ENCODE measurements at regions not wholly inside any gene's neighbourhood (a gene's known extent, or its start where the extent isn't known, plus 50 kb on each side); places are given as distances from the start of the nearest gene placed in this dataset.

DNA sequence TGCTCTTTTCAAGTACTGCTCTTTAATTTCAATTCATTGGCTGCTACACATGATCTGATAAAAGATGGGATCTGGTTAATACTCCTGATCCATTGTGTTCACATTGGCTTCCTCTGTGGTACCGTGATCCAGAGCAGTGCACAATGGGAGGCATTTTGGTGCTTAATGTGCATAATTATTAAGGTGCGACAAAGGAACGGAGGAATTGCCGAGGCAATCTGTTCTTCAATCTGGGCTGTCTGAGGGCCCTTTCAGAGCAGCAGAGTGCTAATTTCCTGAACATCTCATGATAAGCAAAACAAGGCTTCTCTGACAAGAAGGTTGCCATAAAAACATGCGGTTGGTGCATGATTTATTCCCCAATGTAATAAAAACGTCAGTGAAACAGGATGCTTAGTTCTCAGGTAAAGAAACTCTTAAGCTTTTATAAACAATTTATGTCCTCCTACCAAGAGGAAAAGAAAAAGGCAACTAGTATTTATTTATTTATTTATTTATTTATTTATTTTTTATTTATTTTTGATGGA lies 64.0 kb upstream of the EPHA3 start:
- no peak for DNase-seq (ENCODE audit: low read depth)

- no peak for DNase-seq (ENCODE audit: low read depth)
Observed at GRCh38 chr3:89046661-89047060, 60.8 kb upstream of the EPHA3 start.

DNA sequence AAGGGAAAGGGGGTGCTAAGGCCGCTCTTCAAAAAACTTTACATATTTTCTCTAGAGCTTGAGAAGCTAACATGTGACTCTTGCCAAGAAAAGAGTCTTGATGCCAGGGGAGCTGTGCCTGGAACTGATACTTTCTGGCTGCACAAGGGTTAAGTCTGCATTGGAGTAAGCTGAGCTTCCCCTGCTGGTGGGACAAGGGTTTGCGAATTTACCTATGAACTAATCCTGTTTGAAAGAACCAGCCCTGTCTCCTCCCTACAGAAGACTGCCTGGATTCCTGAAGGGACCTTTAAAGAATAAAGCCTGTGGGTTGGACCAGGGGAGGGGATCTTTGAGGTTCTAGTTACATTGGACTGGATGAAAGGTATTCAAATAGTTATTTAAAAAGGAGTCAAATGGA lies 58.3 kb upstream of the EPHA3 start:
- DNase-seq (ENCODE audit: low read depth), result peak; percentile 17

DNA sequence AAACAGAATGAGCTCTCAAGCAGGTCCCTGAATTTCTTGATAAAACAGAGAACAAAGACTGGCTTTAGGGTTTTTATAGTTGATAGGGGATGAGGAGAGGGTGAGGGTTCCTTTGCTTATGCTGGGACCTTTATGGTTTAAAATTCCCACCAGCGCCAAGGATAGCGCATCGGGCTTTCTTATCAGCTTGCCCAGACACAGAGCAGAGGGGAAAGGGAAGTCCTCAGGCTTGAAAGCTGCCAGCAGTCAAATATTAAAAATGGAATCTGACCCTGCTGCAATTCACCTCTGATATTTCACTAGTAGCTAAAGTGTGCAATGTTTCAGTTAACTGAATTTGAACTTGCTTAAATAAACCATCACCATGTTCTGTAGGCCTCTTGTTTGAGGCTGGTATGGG lies 55.0 kb upstream of the EPHA3 start:
- DNase-seq (ENCODE audit: low read depth), result no peak

DNA sequence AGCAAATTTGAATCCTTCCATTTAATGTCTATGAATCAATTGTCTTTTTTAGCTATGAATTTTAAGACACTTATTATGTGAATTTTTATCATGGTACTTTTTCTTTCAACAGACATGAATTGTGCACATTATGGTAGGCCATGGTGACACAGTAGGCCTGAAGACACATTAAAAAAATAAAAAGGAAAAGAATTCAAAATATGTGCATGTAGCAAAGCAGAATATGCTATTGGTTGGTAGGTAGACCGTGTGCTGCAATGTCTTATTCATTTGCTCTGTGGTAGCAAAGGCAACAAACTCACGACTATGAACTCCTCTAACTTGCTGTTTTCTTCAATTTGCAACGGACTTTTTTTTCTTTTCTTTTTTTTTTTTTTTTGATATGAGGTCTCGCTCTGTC lies 50.0 kb upstream of the EPHA3 start:
- no peak for DNase-seq (ENCODE audit: low read depth)

Measured in iris pigment epithelial cell (primary cell).